ENCODE measurements at regions not wholly inside any gene's neighbourhood (a gene's known extent, or its start where the extent isn't known, plus 50 kb on each side); places are given as distances from the start of the nearest gene placed in this dataset.

GRCh38 chr7:145252031-145252430, 416.2 kb upstream of the TPK1 start:
- TF ChIP-seq CTCF (conservative IDR thresholded peaks at IDR 0.05; ENCODE audit: low read depth, low read length): no peak
- DNase-seq (ENCODE audit: low read depth): no peak
- no peak overlapping the region for H3K4me3 ChIP-seq (ENCODE audit: low read depth, low read length)

GRCh38 chr7:145224775-145225174, 388.9 kb upstream of the TPK1 start:
- no peak for DNase-seq (ENCODE audit: low read depth)
- TF ChIP-seq CTCF (conservative IDR thresholded peaks at IDR 0.05; ENCODE audit: low read depth, low read length): no peak
- no peak overlapping the region for H3K4me3 ChIP-seq (ENCODE audit: low read depth, low read length)

- no peak overlapping the region for H3K4me3 ChIP-seq (ENCODE audit: low read depth, low read length)
- no peak for DNase-seq (ENCODE audit: low read depth)
- no peak for TF ChIP-seq CTCF (conservative IDR thresholded peaks at IDR 0.05; ENCODE audit: low read depth, low read length)
These were observed 383.6 kb upstream of the TPK1 start for GRCh38 chr7:145219461-145219860.

- TF ChIP-seq CTCF (conservative IDR thresholded peaks at IDR 0.05; ENCODE audit: low read depth, low read length): no peak
- no peak for DNase-seq (ENCODE audit: low read depth)
- no peak overlapping the region for H3K4me3 ChIP-seq (ENCODE audit: low read depth, low read length)
These were observed 381.0 kb upstream of the TPK1 start for GRCh38 chr7:145216866-145217265.

- no peak for DNase-seq (ENCODE audit: low read depth)
- no peak overlapping the region for H3K4me3 ChIP-seq (ENCODE audit: low read depth, low read length)
- TF ChIP-seq CTCF (conservative IDR thresholded peaks at IDR 0.05; ENCODE audit: low read depth, low read length): no peak
These were observed 376.2 kb upstream of the TPK1 start for GRCh38 chr7:145212050-145212449.

- no peak overlapping the region for H3K4me3 ChIP-seq (ENCODE audit: low read depth, low read length)
- DNase-seq (ENCODE audit: low read depth): no peak
- TF ChIP-seq CTCF (conservative IDR thresholded peaks at IDR 0.05; ENCODE audit: low read depth, low read length): no peak
These were observed 375.4 kb upstream of the TPK1 start for GRCh38 chr7:145211211-145211610.

GRCh38 chr7:145193951-145194350, 358.1 kb upstream of the TPK1 start:
- no peak for TF ChIP-seq CTCF (conservative IDR thresholded peaks at IDR 0.05; ENCODE audit: low read depth, low read length)
- no peak overlapping the region for H3K4me3 ChIP-seq (ENCODE audit: low read depth, low read length)

More at GRCh38 chr7:145193951-145194350, 358.1 kb upstream of the TPK1 start:
- DNase-seq (ENCODE audit: low read depth): no peak

All from epithelial cell of proximal tubule (primary cell).